KMS-11 (cell line): ENCODE measurements at regions not wholly inside any gene's neighbourhood (a gene's known extent, or its start where the extent isn't known, plus 50 kb on each side); places are given as distances from the start of the nearest gene placed in this dataset.

Source experiments
- H2AFZ ChIP-seq: fragments of 200-600 bp; sonication (generic); 2 replicates; pipeline ENCODE4 v1.6.1; 2016; ENCODE audit warnings: antibody characterized with exemption, mixed run types, low read depth
- H3K27ac ChIP-seq: fragments of 200-600 bp; sonication (generic); 2 replicates; pipeline ENCODE4 v1.6.1; 2016; ENCODE audit warnings: mild to moderate bottlenecking, mixed run types
- H3K27me3 ChIP-seq: fragments of 200-600 bp; sonication (generic); 2 replicates; pipeline ENCODE4 v1.6.1; 2017; ENCODE audit warnings: mild to moderate bottlenecking, low read depth, mixed run types, moderate library complexity; ENCODE audit not compliant: insufficient read depth
- H3K36me3 ChIP-seq: fragments of 200-600 bp; sonication (generic); 2 replicates; pipeline ENCODE4 v1.6.1; 2017; ENCODE audit warnings: mild to moderate bottlenecking, mixed run types; ENCODE audit not compliant: insufficient read depth
- H3K4me1 ChIP-seq: fragments of 200-600 bp; sonication (generic); 2 replicates; pipeline ENCODE4 v1.6.1; 2016; ENCODE audit warnings: mild to moderate bottlenecking, low read depth, mixed run types; ENCODE audit not compliant: poor library complexity, severe bottlenecking
- H3K4me2 ChIP-seq: fragments of 200-600 bp; sonication (generic); 2 replicates; pipeline ENCODE4 v1.7.0; 2016; ENCODE audit warnings: mild to moderate bottlenecking, mixed run types
- H3K4me3 ChIP-seq: fragments of 200-600 bp; sonication (generic); IDR thresholded peaks from 2 replicates; pipeline ENCODE4 v1.6.1; 2017; ENCODE audit warnings: low read depth, low read length, mixed read lengths; ENCODE audit not compliant: insufficient read depth
- H3K79me2 ChIP-seq: fragments of 200-600 bp; sonication (generic); 2 replicates; pipeline ENCODE4 v1.6.1; 2016; ENCODE audit warnings: low read depth, mixed run types; ENCODE audit not compliant: insufficient read depth
- H3K9ac ChIP-seq: fragments of 200-600 bp; sonication (generic); 2 replicates; pipeline ENCODE4 v1.6.1; 2016; ENCODE audit warnings: mild to moderate bottlenecking, mixed run types
- H4K20me1 ChIP-seq: fragments of 200-600 bp; sonication (generic); 2 replicates; pipeline ENCODE4 v1.6.1; 2016; ENCODE audit warnings: mild to moderate bottlenecking, mixed run types; ENCODE audit not compliant: insufficient read depth
- TF ChIP-seq, protein P1 (sequence below): fragments of 200-600 bp; sonication (generic); conservative IDR thresholded peaks from 2 replicates; pipeline ENCODE4 v1.6.1; 2017; ENCODE audit warnings: low read depth, mild to moderate bottlenecking, antibody characterized with exemption, low read length, moderate library complexity, mixed read lengths

DNA sequence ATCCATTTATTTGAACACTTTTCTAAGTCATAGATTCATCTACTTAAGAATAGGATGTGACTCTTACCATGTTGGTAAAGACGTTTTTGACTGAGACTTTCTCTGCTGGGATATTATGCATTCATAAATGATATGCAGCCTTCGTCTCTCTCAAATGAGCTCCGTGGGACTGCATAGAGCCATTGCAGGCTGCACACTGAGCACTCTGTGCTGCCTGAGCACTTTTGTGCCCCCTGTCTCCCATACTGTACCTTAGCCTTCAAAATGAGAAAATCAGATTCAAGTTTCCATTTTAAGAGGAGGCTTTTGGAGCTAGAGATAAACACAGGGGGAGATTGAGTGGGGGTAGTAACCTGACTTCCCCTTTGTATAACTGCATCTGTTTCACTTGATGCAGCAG, 433.6 kb downstream of the ZIC3 start:
- Histone ChIP-seq H3K4me3 (no peak overlapping the region), H3K79me2 (no peaks in the 10 kb centered on the region), H3K27me3 (no peaks in the 10 kb centered on the region), H3K9ac (no peak overlapping the region), H2AFZ (no peak overlapping the region), H3K4me1 (no peaks in the 10 kb centered on the region), H3K36me3 (no peaks in the 10 kb centered on the region), H3K4me2 (no peak overlapping the region), H4K20me1 (no peaks in the 10 kb centered on the region), H3K27ac (no peak overlapping the region)
- TF ChIP-seq, protein P1, sequence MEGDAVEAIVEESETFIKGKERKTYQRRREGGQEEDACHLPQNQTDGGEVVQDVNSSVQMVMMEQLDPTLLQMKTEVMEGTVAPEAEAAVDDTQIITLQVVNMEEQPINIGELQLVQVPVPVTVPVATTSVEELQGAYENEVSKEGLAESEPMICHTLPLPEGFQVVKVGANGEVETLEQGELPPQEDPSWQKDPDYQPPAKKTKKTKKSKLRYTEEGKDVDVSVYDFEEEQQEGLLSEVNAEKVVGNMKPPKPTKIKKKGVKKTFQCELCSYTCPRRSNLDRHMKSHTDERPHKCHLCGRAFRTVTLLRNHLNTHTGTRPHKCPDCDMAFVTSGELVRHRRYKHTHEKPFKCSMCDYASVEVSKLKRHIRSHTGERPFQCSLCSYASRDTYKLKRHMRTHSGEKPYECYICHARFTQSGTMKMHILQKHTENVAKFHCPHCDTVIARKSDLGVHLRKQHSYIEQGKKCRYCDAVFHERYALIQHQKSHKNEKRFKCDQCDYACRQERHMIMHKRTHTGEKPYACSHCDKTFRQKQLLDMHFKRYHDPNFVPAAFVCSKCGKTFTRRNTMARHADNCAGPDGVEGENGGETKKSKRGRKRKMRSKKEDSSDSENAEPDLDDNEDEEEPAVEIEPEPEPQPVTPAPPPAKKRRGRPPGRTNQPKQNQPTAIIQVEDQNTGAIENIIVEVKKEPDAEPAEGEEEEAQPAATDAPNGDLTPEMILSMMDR, result no peak

DNA sequence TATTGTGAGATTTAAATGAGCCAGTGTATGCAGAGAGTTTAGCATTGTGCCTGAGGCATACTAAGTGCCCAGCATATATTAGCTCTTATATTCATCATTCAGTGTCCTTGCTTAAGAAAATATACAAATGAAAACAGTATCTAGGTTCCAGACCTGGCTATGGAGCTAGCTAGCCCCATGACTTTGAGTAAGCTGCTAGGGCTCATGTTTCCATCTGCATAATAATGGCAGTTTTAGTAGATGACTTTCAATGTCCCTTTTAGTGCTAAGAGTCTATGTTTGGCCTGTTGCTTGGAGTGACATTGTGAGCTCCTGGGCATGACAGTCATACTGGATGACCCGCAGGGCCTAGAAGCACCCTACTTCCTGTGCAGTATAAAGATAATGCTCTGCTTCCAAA, 435.3 kb downstream of the ZIC3 start:
- TF ChIP-seq, protein P1, result no peak
- Histone ChIP-seq H3K27ac (no peak overlapping the region), H3K4me2 (no peak overlapping the region)

DNA sequence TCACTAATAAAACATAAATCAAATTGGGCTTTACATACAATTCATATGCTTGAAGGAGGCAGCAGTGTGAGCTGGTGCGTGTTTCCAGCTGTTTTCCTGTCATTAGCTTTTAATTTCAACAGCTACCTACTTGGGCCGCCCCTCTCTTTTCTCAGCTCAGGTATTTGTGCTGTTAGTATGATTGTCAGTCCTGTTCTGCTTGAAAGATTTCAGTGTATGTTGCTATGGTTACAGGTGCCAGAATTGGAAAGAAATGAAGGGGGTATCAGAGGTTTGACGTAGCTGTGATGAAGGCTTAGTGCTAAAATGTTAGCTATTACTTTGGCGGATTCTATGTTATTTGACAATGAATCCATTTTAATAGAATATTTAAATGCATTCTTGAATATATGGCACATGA, 440.3 kb downstream of the ZIC3 start:
- Histone ChIP-seq H3K9ac (no peak overlapping the region), H4K20me1 (no peaks in the 10 kb centered on the region), H3K27ac (no peak overlapping the region), H3K4me2 (no peak overlapping the region), H3K4me3 (no peak overlapping the region), H3K36me3 (no peaks in the 10 kb centered on the region), H3K27me3 (no peaks in the 10 kb centered on the region), H2AFZ (no peak overlapping the region), H3K4me1 (peaks cover 12% of the 10 kb centered on the region), H3K79me2 (no peaks in the 10 kb centered on the region)
- TF ChIP-seq, protein P1, result no peak

More for the DNA sequence above, 435.3 kb downstream of the ZIC3 start:
- Histone ChIP-seq H3K4me1 (no peaks in the 10 kb centered on the region), H3K27me3 (no peaks in the 10 kb centered on the region), H2AFZ (no peak overlapping the region), H3K4me3 (no peak overlapping the region), H3K79me2 (no peaks in the 10 kb centered on the region), H4K20me1 (no peaks in the 10 kb centered on the region), H3K9ac (no peak overlapping the region), H3K36me3 (no peaks in the 10 kb centered on the region)

DNA sequence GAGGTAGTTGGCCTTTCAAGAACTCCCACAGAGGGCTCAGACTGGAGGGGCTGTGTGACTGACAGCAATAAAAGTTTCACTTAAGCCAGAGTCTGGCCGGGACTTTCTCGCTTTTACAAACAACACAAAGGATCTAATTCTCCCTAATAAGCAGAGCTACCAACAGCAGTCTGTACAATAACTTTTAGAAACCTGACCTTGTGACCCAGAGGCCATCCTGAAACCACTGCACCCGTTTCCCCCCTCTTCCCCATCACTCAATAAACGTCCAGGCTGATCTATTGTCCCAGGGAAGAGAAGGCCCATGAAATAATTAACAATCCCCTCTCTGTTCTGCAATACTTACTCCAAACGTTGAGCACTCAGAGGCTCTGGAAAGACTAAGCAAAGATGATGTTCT, 442.4 kb downstream of the ZIC3 start:
- no peak overlapping the region for H2AFZ ChIP-seq
- TF ChIP-seq, protein P1, result no peak
- no peaks in the 10 kb centered on the region for H3K79me2 ChIP-seq
- H3K4me1 ChIP-seq, result peaks cover 12% of the 10 kb centered on the region
- 0 out of 2 replicates have a peak overlapping the region, but pooled peaks have one; percentile 17 for H3K4me2 ChIP-seq
- H3K27me3 ChIP-seq, result no peaks in the 10 kb centered on the region
- H3K36me3 ChIP-seq, result no peaks in the 10 kb centered on the region
- H4K20me1 ChIP-seq, result no peaks in the 10 kb centered on the region
- H3K4me3 ChIP-seq, result no peak overlapping the region
- no peak overlapping the region for H3K9ac ChIP-seq
- no peak overlapping the region for H3K27ac ChIP-seq
